ENCODE measurements at regions not wholly inside any gene's neighbourhood (a gene's known extent, or its start where the extent isn't known, plus 50 kb on each side); places are given as distances from the start of the nearest gene placed in this dataset.

DNA sequence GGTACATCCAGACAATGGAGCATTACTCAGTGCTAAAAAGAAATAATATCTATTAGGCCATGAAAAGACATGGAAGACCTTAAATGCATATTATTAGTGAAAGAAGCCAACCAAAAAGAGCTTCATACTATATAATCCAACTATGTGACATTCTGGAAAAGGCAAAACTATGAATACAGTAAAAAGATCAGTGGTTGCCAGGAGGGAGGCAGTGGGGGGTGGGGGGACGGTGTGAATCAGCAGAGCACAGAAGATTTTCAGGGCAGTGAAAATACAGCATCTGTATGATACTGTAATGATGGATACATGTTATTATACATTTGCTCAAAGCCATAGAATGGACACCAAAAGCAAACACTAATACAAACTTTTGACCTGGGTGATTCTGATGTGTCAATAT is 339.4 kb upstream of the SNX7 start:
- Histone ChIP-seq H3K4me1 (ENCODE audit: insufficient read depth) (peaks cover 2% of the 10 kb centered on the region), H3K27ac (no peak overlapping the region), H3K36me3 (no peaks in the 10 kb centered on the region), H3K27me3 (no peaks in the 10 kb centered on the region), H3K4me3 (no peak overlapping the region), H3K9me3 (no peaks in the 10 kb centered on the region)
- TF ChIP-seq POLR2A (IDR thresholded peaks at IDR 0.05): no peak
- no peak for TF ChIP-seq EP300 (IDR thresholded peaks at IDR 0.05)
- TF ChIP-seq, protein P1, sequence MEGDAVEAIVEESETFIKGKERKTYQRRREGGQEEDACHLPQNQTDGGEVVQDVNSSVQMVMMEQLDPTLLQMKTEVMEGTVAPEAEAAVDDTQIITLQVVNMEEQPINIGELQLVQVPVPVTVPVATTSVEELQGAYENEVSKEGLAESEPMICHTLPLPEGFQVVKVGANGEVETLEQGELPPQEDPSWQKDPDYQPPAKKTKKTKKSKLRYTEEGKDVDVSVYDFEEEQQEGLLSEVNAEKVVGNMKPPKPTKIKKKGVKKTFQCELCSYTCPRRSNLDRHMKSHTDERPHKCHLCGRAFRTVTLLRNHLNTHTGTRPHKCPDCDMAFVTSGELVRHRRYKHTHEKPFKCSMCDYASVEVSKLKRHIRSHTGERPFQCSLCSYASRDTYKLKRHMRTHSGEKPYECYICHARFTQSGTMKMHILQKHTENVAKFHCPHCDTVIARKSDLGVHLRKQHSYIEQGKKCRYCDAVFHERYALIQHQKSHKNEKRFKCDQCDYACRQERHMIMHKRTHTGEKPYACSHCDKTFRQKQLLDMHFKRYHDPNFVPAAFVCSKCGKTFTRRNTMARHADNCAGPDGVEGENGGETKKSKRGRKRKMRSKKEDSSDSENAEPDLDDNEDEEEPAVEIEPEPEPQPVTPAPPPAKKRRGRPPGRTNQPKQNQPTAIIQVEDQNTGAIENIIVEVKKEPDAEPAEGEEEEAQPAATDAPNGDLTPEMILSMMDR (IDR thresholded peaks at IDR 0.05): no peak
- no peak for DNase-seq
- intact Hi-C loops (cut with DNase I): no loop called here
- WGBS, 3 donors: 81 to 88% (median 88%) methylated on average over 1 of the region's 1 CpG

DNA sequence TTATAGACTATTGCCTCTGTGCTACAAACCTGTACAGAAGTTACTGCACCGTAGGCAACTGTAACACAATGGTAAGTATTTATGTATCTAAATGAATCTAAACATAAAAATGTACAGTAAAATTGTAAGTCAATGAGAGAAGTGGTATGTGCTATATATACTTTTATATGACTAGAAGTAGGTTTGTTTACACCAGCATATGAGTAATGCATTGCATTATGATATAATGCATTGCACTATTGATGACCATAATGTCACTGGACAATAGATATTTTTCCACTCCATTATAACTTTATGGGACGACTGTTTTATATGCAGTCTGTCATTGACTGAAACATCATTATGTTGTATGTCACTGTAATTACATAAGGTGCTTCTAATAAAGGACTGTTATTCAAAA is 340.3 kb upstream of the SNX7 start:
- no peak overlapping the region for H3K4me3 ChIP-seq
- H3K36me3 ChIP-seq: no peaks in the 10 kb centered on the region
- H3K9me3 ChIP-seq: no peaks in the 10 kb centered on the region
- TF ChIP-seq EP300 (IDR thresholded peaks at IDR 0.05): no peak
- TF ChIP-seq, protein P1 (IDR thresholded peaks at IDR 0.05): no peak
- no peak for TF ChIP-seq POLR2A (IDR thresholded peaks at IDR 0.05)
- 92 to 96% (median 94%) methylated on average over 2 of the region's 2 CpGs for WGBS, 3 donors
- H3K27ac ChIP-seq: no peak overlapping the region
- H3K27me3 ChIP-seq: no peaks in the 10 kb centered on the region
- no peak for DNase-seq
- intact Hi-C loops (cut with DNase I): no loop called here
- H3K4me1 ChIP-seq (ENCODE audit: insufficient read depth): peaks cover 2% of the 10 kb centered on the region

DNA sequence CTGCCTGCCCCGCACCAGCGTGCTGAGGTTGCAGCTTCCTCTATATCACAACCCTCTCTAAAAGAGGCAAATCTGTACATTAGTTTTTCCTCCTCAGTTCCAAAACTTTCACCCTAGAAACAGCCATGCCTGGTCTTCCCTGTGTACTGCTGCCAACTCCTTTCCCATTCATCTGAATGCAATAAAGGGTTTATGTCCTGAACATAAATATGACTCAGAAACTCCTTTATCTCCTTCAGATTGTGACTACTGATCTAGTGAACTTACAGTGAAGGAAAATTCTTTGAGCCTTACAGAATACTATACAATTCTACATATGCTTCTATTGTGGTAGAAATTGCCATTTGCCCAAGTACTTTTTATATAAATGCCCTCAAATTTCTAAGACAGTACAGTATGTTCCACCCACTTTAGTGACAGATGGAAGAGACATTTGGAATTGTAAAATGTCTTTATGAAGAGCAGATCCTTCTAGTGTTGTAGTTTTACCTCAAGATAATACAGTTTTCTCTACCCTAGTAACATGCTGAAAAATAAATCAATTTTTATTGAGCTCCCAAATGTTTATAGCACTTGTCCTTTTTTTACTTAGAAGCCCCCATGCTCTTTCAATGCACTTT is 345.1 kb upstream of the SNX7 start:
- TF ChIP-seq EP300 (IDR thresholded peaks at IDR 0.05): no peak
- TF ChIP-seq, protein P1 (IDR thresholded peaks at IDR 0.05): no peak
- TF ChIP-seq POLR2A (IDR thresholded peaks at IDR 0.05): no peak
- Histone ChIP-seq H3K4me3 (no peak overlapping the region), H3K9me3 (no peaks in the 10 kb centered on the region), H3K4me1 (ENCODE audit: insufficient read depth) (peaks cover 2% of the 10 kb centered on the region), H3K27ac (no peak overlapping the region), H3K36me3 (no peaks in the 10 kb centered on the region), H3K27me3 (no peaks in the 10 kb centered on the region)
- intact Hi-C loops (cut with DNase I): no loop called here
- 73 to 82% (median 81%) methylated on average over 2 of the region's 2 CpGs for WGBS, 3 donors
- no peak for DNase-seq

DNA sequence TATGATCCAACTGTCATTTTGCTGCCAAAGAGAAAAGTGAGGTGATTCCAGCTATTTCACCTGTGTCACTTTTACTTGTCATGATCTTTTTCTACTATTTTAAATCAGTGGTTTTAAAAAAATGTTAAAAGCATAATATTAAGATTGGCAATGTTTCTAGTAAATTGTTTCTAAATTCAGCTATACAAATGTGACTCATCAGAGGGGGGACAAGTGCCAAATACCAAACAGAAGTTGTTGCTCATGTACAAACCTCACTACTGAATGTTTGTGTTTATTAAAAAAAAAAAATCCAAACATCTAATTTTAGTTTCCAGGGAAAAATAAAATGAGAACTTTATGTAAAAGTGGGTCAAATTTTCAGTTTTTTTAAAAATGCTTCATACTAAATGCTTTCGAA is 346.2 kb upstream of the SNX7 start:
- no peak for DNase-seq
- 14 to 24% (median 17%) methylated on average over 1 of the region's 1 CpG for WGBS, 3 donors
- H3K4me1 ChIP-seq (ENCODE audit: insufficient read depth): peaks cover 2% of the 10 kb centered on the region
- H3K9me3 ChIP-seq: no peaks in the 10 kb centered on the region
- no peaks in the 10 kb centered on the region for H3K27me3 ChIP-seq
- no peaks in the 10 kb centered on the region for H3K36me3 ChIP-seq
- no peak overlapping the region for H3K4me3 ChIP-seq
- TF ChIP-seq, protein P1 (IDR thresholded peaks at IDR 0.05): no peak
- no peak for TF ChIP-seq EP300 (IDR thresholded peaks at IDR 0.05)
- TF ChIP-seq POLR2A (IDR thresholded peaks at IDR 0.05): no peak
- intact Hi-C loops (cut with DNase I): no loop called here
- H3K27ac ChIP-seq: no peak overlapping the region

Data from ovary (tissue), 7 donors.